Ovary (tissue), 7 donors: ENCODE measurements at regions not wholly inside any gene's neighbourhood (a gene's known extent, or its start where the extent isn't known, plus 50 kb on each side); places are given as distances from the start of the nearest gene placed in this dataset.

ENCODE experiments used
- DNase-seq, 5 donors: peaks; one replicate each; pipeline ENCODE4 v3.0.0-alpha.2; 2019 to 2020
- H3K27ac ChIP-seq, 2 donors: fragments of 200-600 bp; one replicate each; pipeline versions ENCODE4 v1.5.1 to v1.8.0; 2019 to 2022
- H3K27me3 ChIP-seq: fragments of 200-600 bp; one replicate; pipeline ENCODE4 v1.8.0; 2022
- H3K36me3 ChIP-seq: fragments of 200-600 bp; sonication (generic); one replicate; pipeline ENCODE4 v1.5.1; 2019
- H3K4me1 ChIP-seq: one replicate; pipeline ENCODE4 v1.8.1; 2013; ENCODE audit warnings: mild to moderate bottlenecking, moderate library complexity; ENCODE audit not compliant: insufficient read depth
- H3K4me3 ChIP-seq: fragments of 200-600 bp; sonication (generic); one replicate; pipeline ENCODE4 v1.5.1; 2017
- H3K9me3 ChIP-seq, 2 donors: fragments of 200-600 bp in 1 of 2; sonication (generic) in 1 of 2; one replicate each; pipeline versions ENCODE4 v1.5.1 to v1.8.1; 2013 to 2019; ENCODE audit warnings: mild to moderate bottlenecking in 1 of 2, moderate library complexity in 1 of 2
- EP300 ChIP-seq: sonication (generic); formaldehyde crosslinking; IDR thresholded peaks from one replicate; pipeline ENCODE4 v1.6.1; 2017; ENCODE audit warnings: antibody characterized with exemption
- POLR2A ChIP-seq: fragments of 450-650 bp; IDR thresholded peaks from one replicate; pipeline ENCODE4 v1.6.1; 2017; ENCODE audit warnings: antibody characterized with exemption, mild to moderate bottlenecking, moderate library complexity
- WGBS, 3 donors: extraction: QIAGEN DNeasy Blood & Tissue Kit in 1 of 3; methylation state at CpG; one replicate each; pipeline versions ENCODE4 v1.1.5 to v1.1.7; 2013 to 2017; 5-methylcytosine and 5-hydroxymethylcytosine counted together
- intact Hi-C, 4 donors: fragments of 100-400 bp; cut with DNase I; formaldehyde crosslinking; loops; one replicate each; pipeline versions ENCODE4 v1.11.0 to v1.15.1; 2022 to 2023
- TF ChIP-seq, protein P1 (sequence below), 3 donors: fragments of 450-650 bp in 2 of 3; fragments of 200-600 bp in 1 of 3; IDR thresholded peaks; one replicate each; pipeline versions ENCODE4 v1.5.1 to v1.8.0; 2016 to 2022; ENCODE audit warnings: antibody characterized with exemption in 3 of 3, mild to moderate bottlenecking in 1 of 3
- donor health status: DM: no; HTN: no; CAD: no; lungs with moderate emphysema.
- donor health status: DM: no; HTN: no; CAD: no.
- donor health status: Bipolar disorder and iron deficiency.
- donor health status: DM: no; HTN: no; CAD: no.
- donor health status: DM: yes; HTN: yes; CAD: no.

DNA sequence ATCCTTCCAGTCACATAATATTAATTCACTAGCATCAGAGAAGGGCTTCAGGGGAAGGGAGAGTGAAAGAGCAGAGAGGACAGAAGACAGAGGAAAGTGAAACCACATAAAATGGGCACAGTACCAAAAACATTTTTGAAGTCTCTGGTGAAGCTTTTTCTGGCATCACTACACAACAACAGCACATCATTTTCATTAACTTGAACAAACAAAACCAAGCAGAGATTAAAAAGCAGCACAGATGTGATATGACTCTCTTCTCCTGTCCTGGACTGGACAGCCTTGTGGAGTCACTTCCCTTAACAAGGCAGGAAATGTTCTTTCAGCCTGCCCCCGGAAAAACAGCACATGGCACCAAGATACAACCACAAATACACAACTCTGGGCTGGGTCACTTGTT, 112.0 kb downstream of the TSPAN8 start:
- H3K4me1 ChIP-seq: no peaks in the 10 kb centered on the region
- H3K27ac ChIP-seq: no peak overlapping the region
- no peak for DNase-seq
- H3K36me3 ChIP-seq: no peaks in the 10 kb centered on the region
- intact Hi-C loops: no loop called here
- no peaks in the 10 kb centered on the region for H3K27me3 ChIP-seq
- WGBS, 3 donors: 6 to 13% (median 7%) methylated on average over 1 of the region's 1 CpG
- H3K9me3 ChIP-seq: no peaks in the 10 kb centered on the region
- TF ChIP-seq POLR2A (no peak), EP300 (no peak)
- TF ChIP-seq, protein P1, sequence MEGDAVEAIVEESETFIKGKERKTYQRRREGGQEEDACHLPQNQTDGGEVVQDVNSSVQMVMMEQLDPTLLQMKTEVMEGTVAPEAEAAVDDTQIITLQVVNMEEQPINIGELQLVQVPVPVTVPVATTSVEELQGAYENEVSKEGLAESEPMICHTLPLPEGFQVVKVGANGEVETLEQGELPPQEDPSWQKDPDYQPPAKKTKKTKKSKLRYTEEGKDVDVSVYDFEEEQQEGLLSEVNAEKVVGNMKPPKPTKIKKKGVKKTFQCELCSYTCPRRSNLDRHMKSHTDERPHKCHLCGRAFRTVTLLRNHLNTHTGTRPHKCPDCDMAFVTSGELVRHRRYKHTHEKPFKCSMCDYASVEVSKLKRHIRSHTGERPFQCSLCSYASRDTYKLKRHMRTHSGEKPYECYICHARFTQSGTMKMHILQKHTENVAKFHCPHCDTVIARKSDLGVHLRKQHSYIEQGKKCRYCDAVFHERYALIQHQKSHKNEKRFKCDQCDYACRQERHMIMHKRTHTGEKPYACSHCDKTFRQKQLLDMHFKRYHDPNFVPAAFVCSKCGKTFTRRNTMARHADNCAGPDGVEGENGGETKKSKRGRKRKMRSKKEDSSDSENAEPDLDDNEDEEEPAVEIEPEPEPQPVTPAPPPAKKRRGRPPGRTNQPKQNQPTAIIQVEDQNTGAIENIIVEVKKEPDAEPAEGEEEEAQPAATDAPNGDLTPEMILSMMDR (IDR thresholded peaks at IDR 0.05): no peak
- no peak overlapping the region for H3K4me3 ChIP-seq

DNA sequence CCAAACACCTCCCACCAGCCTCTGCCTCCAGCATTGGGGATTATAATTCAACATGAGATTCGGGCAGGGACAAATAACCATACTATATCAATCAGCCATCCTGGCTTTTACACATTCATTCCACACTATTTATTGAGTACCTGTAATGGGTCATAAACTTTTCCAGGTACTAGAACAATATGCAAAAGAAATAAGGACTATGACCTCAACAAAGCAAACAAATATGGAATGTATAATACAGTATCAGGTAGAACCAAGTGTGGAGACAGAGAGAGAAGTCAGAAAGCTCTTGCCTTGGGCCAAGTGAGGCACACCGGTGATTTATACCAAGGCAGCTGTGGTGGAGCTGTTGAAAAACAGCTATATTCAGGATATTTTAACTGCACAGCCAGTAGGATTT, 116.3 kb downstream of the TSPAN8 start:
- no peaks in the 10 kb centered on the region for H3K27me3 ChIP-seq
- 93 to 95% (median 93%) methylated on average over 2 of the region's 2 CpGs for WGBS, 3 donors
- no peaks in the 10 kb centered on the region for H3K9me3 ChIP-seq
- TF ChIP-seq EP300 (no peak), POLR2A (no peak)
- TF ChIP-seq, protein P1 (IDR thresholded peaks at IDR 0.05): no peak
- H3K27ac ChIP-seq: no peak overlapping the region
- DNase-seq: no peak
- no peaks in the 10 kb centered on the region for H3K36me3 ChIP-seq
- H3K4me3 ChIP-seq: no peak overlapping the region
- intact Hi-C loops: no loop called here
- H3K4me1 ChIP-seq: no peaks in the 10 kb centered on the region

DNA sequence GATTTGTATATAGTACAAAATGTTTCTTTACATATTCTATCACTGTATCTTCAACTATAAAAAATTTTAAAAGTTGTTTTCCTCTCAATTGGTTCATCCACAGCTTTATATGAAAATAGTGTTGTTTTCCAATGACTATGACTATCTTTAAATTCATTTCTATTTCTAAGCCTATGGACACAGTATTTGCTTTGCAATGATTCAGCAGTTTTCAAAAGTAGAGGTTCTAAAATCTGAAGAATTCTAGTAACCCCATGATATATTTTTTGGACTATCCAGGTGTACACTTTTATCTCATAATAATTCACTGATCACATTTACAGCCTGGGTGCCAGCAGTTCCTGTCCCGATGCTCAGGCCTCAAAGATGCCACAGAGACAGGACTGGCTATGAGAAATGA, 118.4 kb upstream of the PTPRR start:
- Histone ChIP-seq H3K27ac (no peak overlapping the region), H3K4me3 (no peak overlapping the region), H3K4me1 (no peaks in the 10 kb centered on the region), H3K27me3 (no peaks in the 10 kb centered on the region), H3K36me3 (no peaks in the 10 kb centered on the region), H3K9me3 (no peaks in the 10 kb centered on the region)
- intact Hi-C loops: no loop called here
- TF ChIP-seq, protein P1 (IDR thresholded peaks at IDR 0.05): no peak
- TF ChIP-seq EP300 (no peak), POLR2A (no peak)
- DNase-seq: no peak
- 80 to 89% (median 88%) methylated on average over 1 of the region's 1 CpG for WGBS, 3 donors

DNA sequence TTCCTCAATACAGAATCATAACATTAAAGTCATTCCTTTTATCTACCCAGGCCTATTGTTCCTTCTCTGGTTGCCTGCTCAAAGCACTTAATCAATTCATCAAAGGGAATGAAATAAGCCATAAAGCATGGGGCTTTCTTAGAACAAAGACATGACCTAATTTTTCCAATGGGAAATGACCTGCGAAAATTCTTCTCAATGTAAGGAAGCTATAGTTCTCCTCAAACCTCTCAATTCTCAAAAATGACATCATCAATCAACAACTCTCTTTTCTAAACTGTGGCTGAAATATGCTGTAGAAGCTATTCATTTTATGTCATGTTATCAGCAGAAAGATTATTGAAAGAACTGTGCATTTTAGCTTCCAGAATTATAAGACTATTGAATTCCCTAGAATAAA, 116.0 kb upstream of the PTPRR start:
- WGBS, 3 donors: 65 to 95% (median 91%) methylated on average over 1 of the region's 1 CpG
- Histone ChIP-seq H3K27me3 (no peaks in the 10 kb centered on the region), H3K4me3 (no peak overlapping the region), H3K9me3 (no peaks in the 10 kb centered on the region), H3K4me1 (no peaks in the 10 kb centered on the region), H3K27ac (no peak overlapping the region), H3K36me3 (no peaks in the 10 kb centered on the region)
- DNase-seq: no peak
- intact Hi-C loops: no loop called here
- no peak for TF ChIP-seq EP300
- no peak for TF ChIP-seq POLR2A
- TF ChIP-seq, protein P1 (IDR thresholded peaks at IDR 0.05): no peak

DNA sequence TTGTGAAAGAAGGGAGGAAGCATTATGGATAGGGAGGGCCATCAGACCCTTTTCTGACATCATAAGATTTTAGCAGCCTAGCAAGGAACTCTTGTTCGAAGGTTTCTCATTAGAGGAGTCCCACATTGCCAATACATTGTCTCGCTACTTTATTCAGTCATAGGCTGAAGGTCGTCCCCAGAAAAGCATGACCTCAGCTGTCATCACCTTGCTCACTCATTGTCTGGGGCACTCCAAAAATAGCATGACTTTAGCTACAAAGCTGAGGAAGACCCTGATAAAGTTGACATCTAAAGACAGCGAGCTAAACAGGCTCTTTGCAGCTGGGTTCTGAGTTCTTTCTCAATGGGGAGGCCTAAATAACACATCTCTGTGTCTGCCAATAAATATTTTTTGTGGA, 112.4 kb upstream of the PTPRR start:
- H3K4me3 ChIP-seq: no peak overlapping the region
- TF ChIP-seq, protein P1 (IDR thresholded peaks at IDR 0.05): no peak
- TF ChIP-seq POLR2A: no peak
- no peak for DNase-seq
- H3K4me1 ChIP-seq: no peaks in the 10 kb centered on the region
- no peaks in the 10 kb centered on the region for H3K9me3 ChIP-seq
- WGBS, 3 donors: 76 to 86% (median 85%) methylated on average over 4 of the region's 4 CpGs
- no peak overlapping the region for H3K27ac ChIP-seq
- no peaks in the 10 kb centered on the region for H3K27me3 ChIP-seq
- H3K36me3 ChIP-seq: no peaks in the 10 kb centered on the region
- intact Hi-C loops: no loop called here
